NB4 (cell line): ENCODE measurements at regions not wholly inside any gene's neighbourhood (a gene's known extent, or its start where the extent isn't known, plus 50 kb on each side); places are given as distances from the start of the nearest gene placed in this dataset.

Experiments used
- DNase-seq: peaks from one replicate; pipeline ENCODE4 v3.0.0; 2010; ENCODE audit warnings: low read depth
- H3K4me3 ChIP-seq: one replicate; pipeline ENCODE4 v1.5.1; 2011; ENCODE audit warnings: mild to moderate bottlenecking, low read depth, low read length, moderate library complexity
- MYC ChIP-seq: IDR thresholded peaks from 2 replicates; pipeline ENCODE4 v1.6.1; 2011; ENCODE audit warnings: low read depth, low read length
- POLR2A ChIP-seq: IDR thresholded peaks from 2 replicates; pipeline ENCODE4 v1.6.1; 2011; ENCODE audit warnings: mild to moderate bottlenecking; ENCODE audit not compliant: insufficient read length; ENCODE audit errors: extremely low read depth
- TF ChIP-seq, protein P1 (sequence below): IDR thresholded peaks from one replicate; pipeline ENCODE4 v1.5.1; 2012; ENCODE audit warnings: low read depth, low read length
- TF ChIP-seq, protein P2 (sequence below): IDR thresholded peaks from 2 replicates; pipeline ENCODE4 v1.6.1; 2011; ENCODE audit warnings: low read depth, low read length

DNA sequence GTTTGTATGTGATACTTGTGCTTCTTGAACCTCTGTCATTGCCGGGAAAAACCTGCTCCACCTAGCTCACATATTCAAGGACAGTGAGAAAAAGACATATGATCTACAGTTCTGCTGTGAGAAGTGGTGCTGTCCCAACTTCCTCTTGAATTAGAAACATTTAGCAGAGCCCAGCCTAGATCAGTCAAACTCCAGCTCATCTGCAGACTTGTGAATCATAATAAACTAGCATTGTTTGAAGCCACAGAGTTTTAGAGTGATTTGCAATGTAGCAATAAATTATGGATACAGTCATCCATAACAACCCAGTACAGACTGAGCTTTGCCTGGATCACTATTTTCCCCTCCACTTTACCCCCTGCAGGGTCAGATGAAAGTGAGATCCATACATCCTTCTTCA is 497.8 kb downstream of the PLA2G4A start:
- no peak overlapping the region for H3K4me3 ChIP-seq
- TF ChIP-seq POLR2A (no peak), MYC (no peak)
- TF ChIP-seq, protein P1, sequence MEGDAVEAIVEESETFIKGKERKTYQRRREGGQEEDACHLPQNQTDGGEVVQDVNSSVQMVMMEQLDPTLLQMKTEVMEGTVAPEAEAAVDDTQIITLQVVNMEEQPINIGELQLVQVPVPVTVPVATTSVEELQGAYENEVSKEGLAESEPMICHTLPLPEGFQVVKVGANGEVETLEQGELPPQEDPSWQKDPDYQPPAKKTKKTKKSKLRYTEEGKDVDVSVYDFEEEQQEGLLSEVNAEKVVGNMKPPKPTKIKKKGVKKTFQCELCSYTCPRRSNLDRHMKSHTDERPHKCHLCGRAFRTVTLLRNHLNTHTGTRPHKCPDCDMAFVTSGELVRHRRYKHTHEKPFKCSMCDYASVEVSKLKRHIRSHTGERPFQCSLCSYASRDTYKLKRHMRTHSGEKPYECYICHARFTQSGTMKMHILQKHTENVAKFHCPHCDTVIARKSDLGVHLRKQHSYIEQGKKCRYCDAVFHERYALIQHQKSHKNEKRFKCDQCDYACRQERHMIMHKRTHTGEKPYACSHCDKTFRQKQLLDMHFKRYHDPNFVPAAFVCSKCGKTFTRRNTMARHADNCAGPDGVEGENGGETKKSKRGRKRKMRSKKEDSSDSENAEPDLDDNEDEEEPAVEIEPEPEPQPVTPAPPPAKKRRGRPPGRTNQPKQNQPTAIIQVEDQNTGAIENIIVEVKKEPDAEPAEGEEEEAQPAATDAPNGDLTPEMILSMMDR: no peak
- TF ChIP-seq, protein P2, sequence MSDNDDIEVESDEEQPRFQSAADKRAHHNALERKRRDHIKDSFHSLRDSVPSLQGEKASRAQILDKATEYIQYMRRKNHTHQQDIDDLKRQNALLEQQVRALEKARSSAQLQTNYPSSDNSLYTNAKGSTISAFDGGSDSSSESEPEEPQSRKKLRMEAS: no peak
- no peak for DNase-seq

DNA sequence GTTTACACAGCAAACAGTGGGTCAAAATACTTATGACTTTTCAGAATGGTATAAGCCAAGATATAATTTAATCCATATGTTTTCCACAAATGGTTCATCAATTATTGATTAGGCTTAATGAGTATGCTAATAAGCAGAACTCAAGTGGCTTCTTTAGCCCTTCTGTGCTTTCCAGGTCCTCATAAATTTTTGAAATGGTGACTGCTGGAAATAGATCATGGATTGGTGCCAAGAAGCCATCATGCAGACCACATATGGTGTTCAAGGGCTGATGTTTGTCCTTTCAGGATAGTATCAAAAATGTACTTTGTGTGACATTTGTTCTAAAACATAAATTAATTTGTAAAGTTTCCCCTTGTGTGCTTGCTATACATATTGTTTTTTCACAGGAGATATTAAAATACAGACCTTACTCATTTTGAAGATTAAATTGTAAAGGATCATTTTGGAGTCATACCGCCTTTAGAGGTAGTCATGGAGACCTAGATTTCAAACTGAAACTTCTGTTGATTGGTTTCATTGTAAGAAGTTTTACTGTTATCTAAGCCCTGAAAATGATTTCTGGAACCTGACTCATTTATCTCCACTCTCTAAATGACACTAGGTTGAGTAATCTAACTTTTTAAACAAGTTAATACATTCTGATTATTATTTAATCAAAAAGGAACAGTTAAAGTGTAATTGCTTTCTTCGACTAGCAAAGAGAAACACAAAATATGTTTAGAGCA is 507.9 kb downstream of the PLA2G4A start:
- TF ChIP-seq, protein P1: no peak
- no peak for TF ChIP-seq MYC
- TF ChIP-seq POLR2A: no peak
- TF ChIP-seq, protein P2: no peak
- no peak for DNase-seq
- no peak overlapping the region for H3K4me3 ChIP-seq

DNA sequence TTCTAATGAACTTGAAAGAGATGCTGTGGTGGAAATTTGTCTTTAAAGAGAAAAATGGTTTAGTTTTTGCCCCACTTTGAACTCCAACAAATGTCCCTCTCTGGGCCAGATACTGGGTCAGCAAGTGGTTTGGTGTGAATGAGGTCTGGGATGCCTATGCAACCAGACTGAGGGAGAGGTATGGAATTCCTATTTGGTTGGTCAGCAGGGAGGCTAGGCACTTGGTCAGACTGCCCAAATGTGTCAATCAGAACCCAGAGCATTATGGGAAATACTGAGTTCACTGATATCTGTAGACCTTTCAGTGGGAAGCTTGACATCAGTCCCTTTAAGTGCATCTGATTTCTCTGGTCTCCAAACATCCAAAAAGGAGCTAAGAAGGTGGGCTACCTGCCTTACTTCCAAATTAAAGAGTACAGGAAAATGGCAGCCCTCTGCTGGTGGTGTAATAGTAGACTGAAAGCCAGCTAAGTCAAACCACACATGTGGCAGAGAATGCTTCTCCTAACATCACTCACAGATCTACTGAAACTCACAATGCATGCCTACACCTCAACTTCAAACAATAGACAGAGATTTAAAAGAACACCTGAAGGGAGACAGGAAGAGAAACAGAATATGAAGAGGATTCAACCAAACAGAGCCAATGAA is 510.1 kb downstream of the PLA2G4A start:
- DNase-seq: no peak
- TF ChIP-seq MYC: no peak
- TF ChIP-seq, protein P1: no peak
- no peak overlapping the region for H3K4me3 ChIP-seq

DNA sequence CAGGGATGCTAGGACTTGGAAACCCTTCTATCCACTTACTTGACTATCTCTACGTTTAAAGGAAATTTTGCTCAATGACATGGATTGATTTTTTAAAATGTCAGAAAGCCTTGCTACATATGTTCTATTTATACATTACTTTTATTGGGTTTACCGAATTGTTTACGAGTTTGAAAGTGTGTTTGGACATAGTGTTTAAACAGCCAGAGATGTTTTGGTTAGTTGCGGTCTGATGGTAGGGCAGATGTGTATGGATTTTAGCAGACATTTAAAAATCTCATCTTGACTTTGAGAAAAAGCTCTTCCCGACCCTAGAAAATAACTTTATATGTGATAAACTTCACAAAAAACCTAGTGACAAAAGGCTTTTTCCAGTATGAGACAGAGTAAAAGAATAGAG is 513.7 kb downstream of the PLA2G4A start:
- no peak for DNase-seq
- TF ChIP-seq, protein P1: no peak
- TF ChIP-seq MYC (no peak), POLR2A (no peak)
- TF ChIP-seq, protein P2: no peak
- no peak overlapping the region for H3K4me3 ChIP-seq

DNA sequence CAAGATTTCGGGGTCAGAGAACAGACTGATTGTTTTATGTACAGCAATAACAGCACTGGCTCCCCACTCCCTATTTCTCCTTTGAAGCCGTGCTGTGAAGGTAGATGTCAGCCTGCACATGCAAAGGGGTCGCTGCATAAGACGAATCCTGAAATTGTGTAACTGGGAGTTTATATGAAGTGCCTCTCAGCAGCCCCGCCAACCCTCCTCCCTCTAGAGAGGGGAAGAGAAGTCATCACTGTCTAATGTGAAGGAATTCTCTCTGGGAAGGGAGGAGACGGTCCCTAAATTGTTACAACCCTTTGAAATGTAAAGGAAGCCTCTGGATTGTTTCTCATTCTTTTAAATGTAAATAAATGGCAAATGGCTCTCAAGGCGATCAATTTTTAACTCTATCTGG is 545.3 kb downstream of the PLA2G4A start:
- TF ChIP-seq, protein P1: no peak
- TF ChIP-seq MYC (no peak), POLR2A (no peak)
- TF ChIP-seq, protein P2: no peak
- H3K4me3 ChIP-seq: no peak overlapping the region
- DNase-seq: no peak

DNA sequence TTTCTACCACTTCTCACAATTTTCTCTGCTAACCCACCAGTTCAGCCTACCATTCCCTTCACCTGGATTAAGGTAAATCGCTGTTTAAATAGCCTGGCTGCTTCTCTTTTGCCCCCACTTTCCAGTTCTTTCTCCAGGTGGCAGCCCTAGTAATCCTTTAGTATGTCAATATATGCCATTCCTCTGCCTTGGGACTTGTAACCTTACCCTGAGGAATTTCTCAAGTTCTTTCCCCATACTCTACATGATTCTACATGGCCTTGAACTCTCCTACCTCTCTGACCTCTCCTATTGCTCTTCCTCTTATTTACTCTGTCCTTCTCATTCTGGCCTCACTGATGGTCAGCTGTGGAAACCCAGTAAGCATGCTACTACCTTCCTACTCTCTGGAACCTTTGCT is 546.0 kb downstream of the PLA2G4A start:
- TF ChIP-seq POLR2A (no peak), MYC (no peak)
- TF ChIP-seq, protein P1: no peak
- TF ChIP-seq, protein P2: no peak
- H3K4me3 ChIP-seq: no peak overlapping the region
- no peak for DNase-seq
